GM20000 (cell line): ENCODE measurements at regions not wholly inside any gene's neighbourhood (a gene's known extent, or its start where the extent isn't known, plus 50 kb on each side); places are given as distances from the start of the nearest gene placed in this dataset.

ENCODE experiments used
- DNase-seq: peaks from one replicate; pipeline ENCODE4 v3.0.0; 2012; ENCODE audit warnings: low spot score
- TF ChIP-seq, protein P1 (sequence below): IDR thresholded peaks from 2 replicates; pipeline ENCODE4 v1.5.1; 2012; ENCODE audit warnings: mild to moderate bottlenecking, control low read depth; ENCODE audit errors: extremely low read depth, missing control alignments

DNA sequence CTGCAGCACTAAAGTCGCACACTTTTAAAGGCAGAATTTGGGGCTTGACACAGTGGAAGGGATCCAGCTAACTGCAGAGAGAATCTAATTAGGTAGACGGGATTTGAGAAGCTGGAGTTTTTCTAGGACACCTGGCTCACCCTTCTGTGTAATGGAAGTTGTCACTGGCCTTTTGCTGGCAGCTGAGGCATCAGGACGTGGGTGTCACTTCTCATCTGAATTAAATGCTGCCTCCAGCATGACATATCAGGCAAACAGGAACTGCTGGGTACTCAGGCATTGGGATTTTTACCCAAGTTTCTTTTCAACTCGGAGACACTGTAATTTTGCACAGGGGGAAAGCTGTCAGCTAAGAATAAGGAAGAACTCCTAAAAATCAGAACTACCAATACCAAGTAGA lies 861.9 kb upstream of the ARPP21 start:
- no peak for DNase-seq
- TF ChIP-seq, protein P1, sequence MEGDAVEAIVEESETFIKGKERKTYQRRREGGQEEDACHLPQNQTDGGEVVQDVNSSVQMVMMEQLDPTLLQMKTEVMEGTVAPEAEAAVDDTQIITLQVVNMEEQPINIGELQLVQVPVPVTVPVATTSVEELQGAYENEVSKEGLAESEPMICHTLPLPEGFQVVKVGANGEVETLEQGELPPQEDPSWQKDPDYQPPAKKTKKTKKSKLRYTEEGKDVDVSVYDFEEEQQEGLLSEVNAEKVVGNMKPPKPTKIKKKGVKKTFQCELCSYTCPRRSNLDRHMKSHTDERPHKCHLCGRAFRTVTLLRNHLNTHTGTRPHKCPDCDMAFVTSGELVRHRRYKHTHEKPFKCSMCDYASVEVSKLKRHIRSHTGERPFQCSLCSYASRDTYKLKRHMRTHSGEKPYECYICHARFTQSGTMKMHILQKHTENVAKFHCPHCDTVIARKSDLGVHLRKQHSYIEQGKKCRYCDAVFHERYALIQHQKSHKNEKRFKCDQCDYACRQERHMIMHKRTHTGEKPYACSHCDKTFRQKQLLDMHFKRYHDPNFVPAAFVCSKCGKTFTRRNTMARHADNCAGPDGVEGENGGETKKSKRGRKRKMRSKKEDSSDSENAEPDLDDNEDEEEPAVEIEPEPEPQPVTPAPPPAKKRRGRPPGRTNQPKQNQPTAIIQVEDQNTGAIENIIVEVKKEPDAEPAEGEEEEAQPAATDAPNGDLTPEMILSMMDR, result no peak

DNA sequence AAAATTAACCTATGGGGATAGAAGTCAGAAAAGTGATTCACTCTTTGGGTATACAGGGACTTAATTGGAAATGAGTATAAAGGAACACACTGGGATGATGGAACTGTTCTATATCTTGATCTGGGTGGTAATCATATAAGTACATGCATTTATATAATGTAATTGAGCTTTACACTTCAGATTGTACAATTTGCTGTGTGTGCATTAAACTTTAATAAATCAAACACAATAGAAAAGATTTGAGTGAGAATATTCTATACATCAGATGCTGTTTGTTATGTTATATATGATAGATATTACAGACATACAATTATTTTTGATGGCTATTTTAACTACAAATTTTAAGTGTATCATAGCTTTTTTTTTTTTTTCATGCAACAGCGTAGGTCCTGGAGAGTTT lies 860.2 kb upstream of the ARPP21 start:
- DNase-seq, result no peak
- TF ChIP-seq, protein P1, result no peak

DNA sequence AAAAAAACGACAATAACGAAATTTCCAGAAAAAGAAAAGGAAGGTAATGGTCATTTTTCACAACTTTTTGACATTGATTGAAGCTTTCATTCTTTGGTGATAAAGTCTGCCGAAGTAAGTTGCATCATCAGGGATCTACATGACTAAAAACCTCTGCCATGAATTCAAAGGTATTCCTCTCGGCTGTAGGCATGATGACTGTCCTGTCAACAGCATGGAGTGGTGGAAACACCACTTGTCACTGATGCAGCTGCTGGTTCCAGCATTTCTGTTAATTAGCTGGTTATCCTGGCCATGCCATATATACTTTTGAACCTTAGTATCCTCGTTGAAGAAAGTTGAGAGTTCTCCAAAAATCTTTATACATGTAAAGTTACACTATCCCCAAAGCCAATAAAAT lies 859.0 kb upstream of the ARPP21 start:
- TF ChIP-seq, protein P1, result no peak
- no peak for DNase-seq

DNA sequence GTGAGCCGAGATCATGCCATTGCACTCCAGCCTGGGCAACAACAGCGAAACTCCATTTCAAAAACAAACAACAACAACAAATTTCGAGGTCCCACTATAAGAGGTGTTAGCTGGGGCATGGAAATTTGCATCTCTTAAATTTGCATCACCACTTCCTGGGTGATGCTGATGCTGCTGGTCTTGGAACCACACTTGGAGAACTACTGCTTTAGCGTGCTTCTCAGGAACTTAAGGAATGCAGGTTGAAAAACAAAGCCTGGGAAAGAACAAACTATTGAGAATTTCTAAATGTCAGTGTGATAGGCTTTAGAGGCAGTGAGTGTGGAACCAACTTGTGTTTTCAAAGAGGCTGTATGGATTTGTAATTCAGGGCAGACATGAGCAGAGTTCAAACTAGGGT lies 858.4 kb upstream of the ARPP21 start:
- no peak for DNase-seq
- TF ChIP-seq, protein P1, result no peak

DNA sequence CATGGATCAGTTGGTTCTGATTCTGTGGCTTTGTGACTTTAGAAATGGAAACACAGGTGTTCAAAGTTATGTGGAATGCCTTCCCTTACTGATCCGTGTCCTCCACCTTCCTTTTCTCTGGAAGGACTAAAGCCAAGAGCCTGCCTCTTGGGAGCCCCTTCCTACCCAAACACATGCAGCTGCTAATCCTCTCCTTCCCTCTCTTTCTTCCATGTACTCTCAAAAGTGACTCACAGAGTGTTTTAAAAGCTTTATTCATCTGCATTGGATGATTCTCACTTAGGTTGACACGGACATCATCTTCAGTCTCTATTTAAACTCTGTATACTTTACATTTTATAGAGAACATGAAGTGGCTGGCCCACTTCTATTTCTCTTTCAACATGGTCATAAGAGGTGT lies 856.5 kb upstream of the ARPP21 start:
- no peak for DNase-seq
- TF ChIP-seq, protein P1, result no peak

DNA sequence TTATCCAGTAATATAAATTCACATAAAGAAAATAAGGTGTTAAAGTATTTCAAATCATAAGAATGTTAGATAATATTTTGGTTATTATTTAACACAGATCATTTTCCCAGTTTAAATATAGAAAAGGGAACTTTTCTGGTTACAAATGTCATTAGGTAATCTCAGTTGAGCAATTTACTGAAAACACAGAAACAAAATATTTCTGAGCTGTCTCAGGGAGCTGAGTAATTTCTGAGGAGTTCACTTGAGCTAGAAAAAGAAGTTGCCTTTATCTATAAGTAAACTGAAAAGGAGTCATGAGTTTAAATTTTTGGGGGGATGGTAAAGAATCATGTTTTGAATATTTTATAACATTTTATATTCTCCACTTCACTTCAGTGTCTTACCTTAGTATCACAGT lies 855.4 kb upstream of the ARPP21 start:
- no peak for DNase-seq
- TF ChIP-seq, protein P1, result no peak

DNA sequence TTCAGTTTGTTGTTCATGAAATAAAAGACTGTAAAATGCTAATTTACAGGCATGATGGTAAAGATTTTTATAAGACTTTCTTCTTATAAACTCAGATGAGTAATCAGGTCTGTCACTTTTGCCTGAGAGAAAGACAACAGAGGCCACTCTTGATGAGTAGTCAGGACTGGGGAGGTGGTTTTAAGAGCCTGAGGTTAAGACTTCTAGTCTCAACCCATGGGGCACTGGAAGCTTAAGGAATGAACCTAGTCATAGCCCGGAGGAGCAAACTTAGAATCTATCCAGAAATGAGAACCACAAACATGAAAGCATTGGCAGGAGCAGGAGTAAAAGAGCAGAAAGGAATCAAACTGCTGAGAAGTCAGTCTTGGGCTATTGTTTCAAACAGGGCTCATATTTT lies 846.3 kb upstream of the ARPP21 start:
- no peak for DNase-seq
- TF ChIP-seq, protein P1, result no peak

DNA sequence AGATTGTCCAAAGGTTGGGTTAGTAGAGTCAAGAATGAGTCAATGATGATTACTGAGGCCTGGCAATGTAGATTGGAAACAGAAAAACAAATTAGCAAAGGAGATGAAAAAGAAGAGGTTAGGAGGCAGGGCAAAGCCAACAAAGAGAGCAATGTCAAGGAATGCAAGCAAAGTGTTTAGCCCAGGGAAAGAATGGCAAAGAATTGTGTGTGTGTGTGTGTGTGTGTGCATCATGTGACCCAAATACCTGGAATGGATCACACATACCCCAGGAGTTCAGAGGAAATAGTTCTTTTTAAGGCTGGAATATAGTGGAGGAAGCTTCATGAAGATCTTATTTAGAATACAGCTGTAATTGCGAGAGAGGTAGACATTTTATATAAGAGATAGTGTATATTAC lies 831.7 kb upstream of the ARPP21 start:
- no peak for DNase-seq
- TF ChIP-seq, protein P1, result no peak
